ENCODE measurements at regions not wholly inside any gene's neighbourhood (a gene's known extent, or its start where the extent isn't known, plus 50 kb on each side); places are given as distances from the start of the nearest gene placed in this dataset.

GRCh38 chr11:40062616-40063015 is 1396.8 kb downstream of the LRRC4C start:
- intact Hi-C loops (cut with DNase I) = no loop called here
- DNase-seq (ENCODE audit: low spot score) (no peak), ATAC-seq (no peak)

GRCh38 chr11:40061221-40061620 is 1398.2 kb downstream of the LRRC4C start:
- intact Hi-C loops (cut with DNase I) = no loop called here
- DNase-seq (ENCODE audit: low spot score) (no peak), ATAC-seq (no peak)

- ATAC-seq = no peak
- intact Hi-C loops (cut with DNase I) = no loop called here
These were observed 1404.8 kb downstream of the LRRC4C start for GRCh38 chr11:40054631-40055030.

GRCh38 chr11:40045312-40045711 is 1414.1 kb downstream of the LRRC4C start:
- intact Hi-C loops (cut with DNase I) = no loop called here
- DNase-seq (ENCODE audit: low spot score) (no peak), ATAC-seq (no peak)

More at GRCh38 chr11:40054631-40055030, 1404.8 kb downstream of the LRRC4C start:
- no peak for DNase-seq (ENCODE audit: low spot score)

GRCh38 chr11:40037005-40037404 is 1422.4 kb downstream of the LRRC4C start:
- intact Hi-C loops (cut with DNase I) = no loop called here
- no peak for DNase-seq (ENCODE audit: low spot score)
- no peak for ATAC-seq

- no peak for DNase-seq (ENCODE audit: low spot score)
- intact Hi-C loops (cut with DNase I) = no loop called here
- no peak for ATAC-seq
These were observed 1427.1 kb downstream of the LRRC4C start for GRCh38 chr11:40032331-40032730.

GRCh38 chr11:40030867-40031266 is 1428.6 kb downstream of the LRRC4C start:
- ATAC-seq (no peak), DNase-seq (ENCODE audit: low spot score) (no peak)
- intact Hi-C loops (cut with DNase I) = no loop called here

GRCh38 chr11:40029391-40029790 is 1430.1 kb downstream of the LRRC4C start:
- ATAC-seq = no peak
- intact Hi-C loops (cut with DNase I) = no loop called here
- no peak for DNase-seq (ENCODE audit: low spot score)

GRCh38 chr11:40027720-40028119 is 1431.7 kb downstream of the LRRC4C start:
- no peak for ATAC-seq
- intact Hi-C loops (cut with DNase I) = no loop called here
- no peak for DNase-seq (ENCODE audit: low spot score)

GRCh38 chr11:40023724-40024123 is 1435.7 kb downstream of the LRRC4C start:
- DNase-seq (ENCODE audit: low spot score) = no peak
- no peak for ATAC-seq
- intact Hi-C loops (cut with DNase I) = no loop called here

GRCh38 chr11:40010011-40010410 is 1449.4 kb downstream of the LRRC4C start:
- no peak for ATAC-seq

GRCh38 chr11:39992551-39992950 is 1466.9 kb downstream of the LRRC4C start:
- intact Hi-C loops (cut with DNase I) = no loop called here
- DNase-seq (ENCODE audit: low spot score) = no peak
- ATAC-seq = no peak

More at GRCh38 chr11:40010011-40010410, 1449.4 kb downstream of the LRRC4C start:
- intact Hi-C loops (cut with DNase I) = no loop called here
- no peak for DNase-seq (ENCODE audit: low spot score)

- intact Hi-C loops (cut with DNase I) = no loop called here
- ATAC-seq = no peak
- no peak for DNase-seq (ENCODE audit: low spot score)
These were observed 1469.0 kb downstream of the LRRC4C start for GRCh38 chr11:39990421-39990831.

- ATAC-seq = no peak
- DNase-seq (ENCODE audit: low spot score) = no peak
- intact Hi-C loops (cut with DNase I) = no loop called here
These were observed 1484.4 kb downstream of the LRRC4C start for GRCh38 chr11:39975091-39975490.

GRCh38 chr11:39972461-39972860 is 1487.0 kb downstream of the LRRC4C start:
- ATAC-seq (no peak), DNase-seq (ENCODE audit: low spot score) (no peak)
- intact Hi-C loops (cut with DNase I) = no loop called here

GRCh38 chr11:39971938-39972337 is 1487.5 kb downstream of the LRRC4C start:
- no peak for DNase-seq (ENCODE audit: low spot score)
- ATAC-seq = no peak
- intact Hi-C loops (cut with DNase I) = no loop called here

GRCh38 chr11:39968071-39968470 is 1491.4 kb downstream of the LRRC4C start:
- ATAC-seq = no peak
- no peak for DNase-seq (ENCODE audit: low spot score)
- intact Hi-C loops (cut with DNase I) = loop anchor here (5.0 kb wide), 1 partner anchor 1239 kb away; no protein-coding TSS in a partner anchor

GRCh38 chr11:39965701-39966100 is 1493.8 kb downstream of the LRRC4C start:
- no peak for ATAC-seq
- DNase-seq (ENCODE audit: low spot score) = no peak
- intact Hi-C loops (cut with DNase I) = loop anchor here (5.0 kb wide), 1 partner anchor 1242 kb away; no protein-coding TSS in a partner anchor

GRCh38 chr11:39960206-39960605 is 1499.2 kb downstream of the LRRC4C start:
- intact Hi-C loops (cut with DNase I) = no loop called here
- peak; percentile 36 for ATAC-seq
- DNase-seq (ENCODE audit: low spot score) = no peak

- intact Hi-C loops (cut with DNase I) = no loop called here
- no peak for DNase-seq (ENCODE audit: low spot score)
These were observed 1526.5 kb downstream of the LRRC4C start for GRCh38 chr11:39932966-39933365.

GRCh38 chr11:39917256-39917655 is 1542.2 kb downstream of the LRRC4C start:
- DNase-seq (ENCODE audit: low spot score) = no peak
- intact Hi-C loops (cut with DNase I) = no loop called here
- ATAC-seq = no peak

More at GRCh38 chr11:39932966-39933365, 1526.5 kb downstream of the LRRC4C start:
- no peak for ATAC-seq

- intact Hi-C loops (cut with DNase I) = no loop called here
- DNase-seq (ENCODE audit: low spot score) (no peak), ATAC-seq (no peak)
These were observed 1549.4 kb downstream of the LRRC4C start for GRCh38 chr11:39910087-39910486.
